HG02571 (cell line): ENCODE measurements at regions not wholly inside any gene's neighbourhood (a gene's known extent, or its start where the extent isn't known, plus 50 kb on each side); places are given as distances from the start of the nearest gene placed in this dataset.
"Not testable (repeated sequence)": the region's sequence is repeated elsewhere in the genome, so short reads cannot be mapped to it uniquely, and the experiment has no call there.

Experiments
- ATAC-seq: cut with Tn5 transposase; IDR thresholded peaks from one replicate; pipeline ENCODE4 v1.9.1; 2021; ENCODE audit warnings: mild to moderate bottlenecking, moderate library complexity; ENCODE audit not compliant: unreplicated experiment

GRCh38 chr4:164531336-164531735 lies 222.6 kb upstream of the SMIM31 start:
- ATAC-seq: no peak

DNA sequence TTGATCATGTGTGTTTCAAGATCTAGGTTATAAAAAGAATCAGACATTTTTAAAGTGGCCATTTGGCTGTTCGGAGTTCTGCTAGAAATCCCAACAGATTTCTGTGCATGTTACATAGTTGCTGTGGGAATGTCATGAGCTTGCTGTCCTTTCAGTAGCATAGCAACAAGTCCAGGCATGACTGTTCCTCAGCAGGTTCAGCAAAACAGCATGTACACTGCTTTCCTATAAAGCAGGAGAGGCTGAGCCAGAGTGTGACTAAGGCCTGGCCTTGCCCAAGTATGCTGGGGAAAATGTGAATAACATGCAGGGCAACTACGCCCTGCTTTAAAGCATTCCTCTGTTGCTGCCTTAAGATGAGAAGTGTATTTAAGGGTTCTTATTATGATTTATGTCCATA lies 217.1 kb upstream of the SMIM31 start:
- ATAC-seq: no peak

GRCh38 chr4:164538097-164538496 lies 215.8 kb upstream of the SMIM31 start:
- no peak for ATAC-seq

DNA sequence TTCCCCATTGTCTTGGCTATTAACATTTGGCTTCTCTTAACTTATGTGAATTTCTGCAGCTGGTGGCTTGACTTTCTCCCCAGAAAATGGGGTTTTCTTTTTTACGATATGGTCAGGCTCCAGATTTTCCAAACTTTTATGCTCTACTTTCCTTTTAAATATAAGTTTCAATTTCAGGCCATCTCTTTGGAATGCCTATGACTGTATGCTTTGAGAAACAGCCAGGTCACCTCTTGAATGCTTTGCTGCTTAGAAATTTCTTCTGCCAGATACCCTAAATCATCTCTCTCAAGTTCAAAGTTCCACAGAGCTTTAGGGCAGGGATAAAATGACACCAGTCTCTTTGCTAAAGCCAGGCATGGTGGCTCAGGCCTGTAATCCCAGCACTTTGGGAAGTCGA lies 212.9 kb upstream of the SMIM31 start:
- ATAC-seq: no peak

GRCh38 chr4:164542431-164542830 lies 211.5 kb upstream of the SMIM31 start:
- no peak for ATAC-seq

- ATAC-seq: no peak
Observed at GRCh38 chr4:164550989-164551712, 202.8 kb upstream of the SMIM31 start.

- no peak for ATAC-seq
Observed at GRCh38 chr4:164551713-164552040, 202.3 kb upstream of the SMIM31 start.

DNA sequence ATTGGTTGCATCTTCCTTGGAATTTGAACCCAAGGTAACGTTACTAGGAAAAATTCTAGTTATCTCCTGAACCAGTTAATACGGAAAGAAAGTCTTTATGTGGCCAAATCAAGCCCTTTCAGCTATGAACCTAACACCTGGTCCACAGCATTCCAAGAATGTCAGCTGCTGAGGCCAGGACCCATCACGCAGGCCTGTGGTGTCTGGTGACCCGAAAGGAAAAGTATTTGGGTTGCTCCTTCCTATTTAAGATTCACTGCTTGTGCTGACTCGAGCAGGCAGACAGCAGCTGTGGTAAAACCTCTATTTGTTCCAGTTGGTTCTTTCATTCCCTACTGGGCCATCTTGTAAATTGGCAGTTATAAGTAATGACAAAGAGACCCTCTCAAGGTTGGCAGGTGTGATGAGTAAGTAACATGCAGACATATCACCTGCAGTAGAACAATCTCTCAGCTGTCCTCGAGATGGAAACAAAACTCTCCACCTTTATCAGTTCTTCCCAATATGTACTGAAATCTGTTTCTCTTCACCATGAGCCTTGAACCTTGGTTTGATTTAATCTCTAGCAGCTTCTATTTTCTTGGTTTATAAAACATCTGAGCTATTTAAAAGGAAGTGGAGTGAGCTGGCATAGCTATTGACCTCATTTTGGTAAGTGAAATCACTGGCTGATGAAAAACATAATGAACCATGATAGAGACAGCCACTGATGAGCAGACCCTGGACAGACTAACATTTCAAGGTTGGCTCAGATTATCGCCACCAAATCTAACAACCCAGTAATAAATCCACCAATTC lies 182.1 kb upstream of the SMIM31 start:
- no peak for ATAC-seq

GRCh38 chr4:164572877-164573279 lies 181.1 kb upstream of the SMIM31 start:
- no peak for ATAC-seq

DNA sequence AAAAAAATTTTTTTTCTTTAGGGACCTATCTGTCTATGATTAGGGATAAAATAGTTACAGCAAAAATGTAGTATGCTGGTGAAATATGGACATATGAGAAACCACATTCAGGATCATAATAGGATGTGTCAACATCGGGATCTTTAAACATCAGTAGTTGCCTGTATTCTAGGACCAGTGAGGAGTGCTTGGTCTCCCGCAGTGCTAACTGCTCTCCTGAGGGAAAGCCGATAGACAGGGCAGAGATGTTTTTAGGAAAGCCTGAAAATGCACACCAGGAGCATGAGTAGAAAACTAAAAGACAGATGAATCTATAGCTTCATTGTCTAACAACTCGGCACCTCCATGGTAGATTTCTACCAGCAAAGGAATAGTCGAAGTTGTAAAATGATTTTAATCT lies 178.1 kb upstream of the SMIM31 start:
- ATAC-seq: no peak

GRCh38 chr4:164579270-164579942 lies 174.5 kb upstream of the SMIM31 start:
- ATAC-seq: no peak

- ATAC-seq: no peak
Observed at GRCh38 chr4:164591666-164592065, 162.3 kb upstream of the SMIM31 start.

- no peak for ATAC-seq
Observed at GRCh38 chr4:164595751-164596150, 158.2 kb upstream of the SMIM31 start.

DNA sequence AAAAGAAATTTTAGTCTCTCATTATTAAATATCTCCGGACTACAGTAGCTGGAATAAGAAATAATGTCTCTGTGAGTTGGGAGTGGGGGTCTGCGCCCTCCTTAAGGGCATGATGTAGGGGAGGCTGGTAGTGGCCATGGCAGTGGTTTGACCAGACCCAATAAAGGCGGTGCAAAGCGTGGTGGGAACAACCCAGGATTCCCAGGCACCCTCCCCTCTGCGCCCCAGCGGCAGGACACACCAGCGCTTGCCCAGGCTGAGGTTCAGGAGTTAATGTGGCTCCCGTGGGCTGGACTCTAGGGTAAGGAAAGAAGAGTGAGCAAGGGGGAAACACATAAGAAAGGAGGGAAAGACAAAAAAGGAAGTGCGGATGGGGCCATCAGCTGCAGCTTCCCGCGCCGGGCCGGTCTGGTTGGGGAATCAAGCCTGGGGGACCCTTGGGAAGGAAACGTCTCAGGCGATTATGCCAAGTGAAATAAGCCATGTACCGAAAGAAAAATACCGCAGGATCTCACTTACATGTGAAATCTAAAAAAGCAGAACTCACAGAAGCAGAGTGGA lies 157.5 kb upstream of the SMIM31 start:
- ATAC-seq: no peak

DNA sequence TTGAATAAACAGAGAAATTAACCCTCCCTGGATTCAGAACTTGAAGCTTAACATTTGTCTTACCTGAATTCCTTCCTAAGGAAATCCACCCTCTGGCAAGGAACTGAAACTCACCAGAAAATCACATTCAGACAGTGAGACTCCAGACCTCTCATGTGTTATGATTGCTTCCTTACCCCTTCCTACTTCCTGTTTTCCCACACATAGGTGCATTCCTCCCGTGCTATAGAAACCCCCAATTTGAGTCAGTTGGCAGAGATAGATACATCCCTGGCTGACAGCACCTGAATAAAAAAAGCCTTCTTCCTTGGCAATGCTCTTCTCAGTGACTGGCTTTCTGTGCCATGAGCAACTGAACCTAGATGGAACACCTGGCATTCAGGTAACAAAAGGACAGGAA lies 157.0 kb upstream of the SMIM31 start:
- ATAC-seq: no peak

DNA sequence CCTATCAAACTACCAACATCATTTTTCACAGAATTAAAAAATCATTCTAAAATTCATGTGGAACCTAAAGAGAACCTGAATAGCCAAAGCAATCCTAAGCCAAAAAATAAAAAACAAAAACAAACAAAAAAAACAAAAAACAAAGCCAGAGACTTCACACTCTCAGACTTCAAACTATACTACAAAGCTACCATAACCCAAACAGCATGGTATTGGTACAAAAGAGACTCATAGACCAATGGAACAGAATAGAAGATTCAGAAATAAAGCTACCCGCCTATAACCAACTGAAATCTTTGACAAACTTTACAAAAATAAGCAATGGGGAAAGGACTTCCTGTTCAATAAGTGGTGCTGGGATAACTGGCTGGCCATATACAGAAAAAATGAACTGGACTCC lies 152.3 kb upstream of the SMIM31 start:
- no peak for ATAC-seq

GRCh38 chr4:164605791-164606190 lies 148.1 kb upstream of the SMIM31 start:
- ATAC-seq: not testable (repeated sequence)

GRCh38 chr4:164606478-164606877 lies 147.5 kb upstream of the SMIM31 start:
- peak; percentile 95 for ATAC-seq

DNA sequence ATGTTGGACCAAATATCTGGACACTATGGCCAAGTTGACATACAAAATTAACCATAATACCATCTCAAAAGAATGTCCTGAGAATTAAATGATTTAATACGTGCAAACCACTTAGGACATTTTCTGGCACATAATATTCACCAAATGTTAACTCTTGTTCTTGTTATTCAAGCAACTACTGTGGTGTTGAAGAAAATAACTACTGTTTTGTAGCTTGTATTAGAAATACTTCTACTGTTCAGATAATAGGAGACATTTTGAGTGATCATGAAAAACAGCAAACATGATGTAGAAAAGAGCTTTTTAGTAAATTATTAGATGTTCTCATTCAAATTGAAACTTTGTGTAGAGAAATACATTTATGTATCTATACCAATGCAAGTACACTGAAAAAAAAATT lies 140.7 kb upstream of the SMIM31 start:
- ATAC-seq: no peak

GRCh38 chr4:164613792-164614191 lies 140.1 kb upstream of the SMIM31 start:
- ATAC-seq: no peak

DNA sequence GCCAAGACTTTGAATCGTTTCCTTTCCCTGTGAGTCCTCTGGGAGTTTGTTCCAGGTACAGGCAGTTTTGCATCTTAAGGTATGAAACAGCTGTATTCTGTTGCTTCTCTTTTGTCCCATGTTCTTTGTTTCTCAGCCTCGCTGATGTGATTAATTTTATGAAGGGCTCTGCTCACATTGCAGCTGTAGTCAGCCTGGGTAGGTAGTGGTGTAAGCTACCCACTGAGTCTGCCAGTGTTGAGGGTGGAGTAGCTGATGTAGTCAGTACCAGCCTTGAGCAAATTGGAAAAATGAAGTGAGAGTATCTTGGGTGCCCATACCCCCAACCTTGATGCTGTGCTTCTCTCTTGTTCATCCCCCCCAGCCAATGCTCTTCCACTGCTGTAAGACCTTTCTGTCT lies 139.6 kb upstream of the SMIM31 start:
- no peak for ATAC-seq

DNA sequence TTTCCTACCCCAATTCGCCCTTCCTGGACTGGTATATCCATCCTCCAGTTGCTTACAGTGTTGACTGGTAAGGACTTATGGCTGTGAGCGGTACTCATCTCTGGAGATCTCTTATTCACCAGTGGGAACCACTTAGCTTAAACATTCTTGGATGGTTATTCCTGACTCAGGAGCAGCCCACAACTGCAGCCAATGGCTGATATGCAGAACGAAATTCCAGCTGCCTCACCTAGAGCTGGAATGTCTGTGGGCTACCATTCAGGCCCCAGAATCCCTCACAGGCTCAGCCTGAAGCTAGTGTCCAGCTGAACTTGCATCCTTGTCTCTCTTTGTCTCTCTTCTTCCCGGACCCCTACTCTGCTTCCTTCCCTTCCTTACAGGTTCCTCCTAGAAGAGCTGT lies 138.9 kb upstream of the SMIM31 start:
- ATAC-seq: no peak
